ENCODE measurements at regions not wholly inside any gene's neighbourhood (a gene's known extent, or its start where the extent isn't known, plus 50 kb on each side); places are given as distances from the start of the nearest gene placed in this dataset.

DNA sequence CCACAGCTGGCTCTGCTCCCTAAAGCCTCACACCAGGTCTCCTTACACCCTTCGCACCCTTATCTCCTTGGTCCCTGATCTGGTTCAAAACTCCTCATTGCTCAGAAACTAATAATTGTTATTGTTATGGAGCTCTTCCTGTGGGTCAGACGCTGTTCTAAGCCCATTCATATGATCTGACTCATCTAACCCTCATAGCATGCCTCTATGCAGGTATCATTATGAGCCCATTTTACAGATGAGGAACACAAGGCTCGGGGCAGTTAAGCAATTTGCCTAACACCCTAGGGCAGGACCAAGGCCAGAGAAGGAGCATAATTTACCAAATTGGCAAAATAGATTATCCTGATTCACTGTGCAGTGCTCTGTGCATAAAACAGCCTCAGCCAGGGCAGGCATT, 51.8 kb upstream of the CCDC167 start:
- H3K79me2 ChIP-seq (ENCODE audit: low read length), result no peaks in the 10 kb centered on the region
- BruUV-seq (replicated peaks), result no TSS peak
- no peaks in the 10 kb centered on the region for H3K9me2 ChIP-seq (replicated peaks; ENCODE audit: low read length)
- H2AFZ ChIP-seq (ENCODE audit: low read length), result no peak overlapping the region
- intact Hi-C loops (cut with micrococcal nuclease), result no loop called here
- H3K36me3 ChIP-seq (ENCODE audit: low read depth, low read length), result no peaks in the 10 kb centered on the region
- ChIA-PET CTCF (no interaction called here), POLR2A (ENCODE audit: unreplicated experiment) (no interaction called here)
- H3K4me2 ChIP-seq (ENCODE audit: low read length), result no peak overlapping the region
- H3K27me3 ChIP-seq (ENCODE audit: low read length), result no peaks in the 10 kb centered on the region
- H3F3A ChIP-seq (ENCODE audit: low read length, unreplicated experiment), result no peaks in the 10 kb centered on the region
- TF ChIP-seq, protein P1, sequence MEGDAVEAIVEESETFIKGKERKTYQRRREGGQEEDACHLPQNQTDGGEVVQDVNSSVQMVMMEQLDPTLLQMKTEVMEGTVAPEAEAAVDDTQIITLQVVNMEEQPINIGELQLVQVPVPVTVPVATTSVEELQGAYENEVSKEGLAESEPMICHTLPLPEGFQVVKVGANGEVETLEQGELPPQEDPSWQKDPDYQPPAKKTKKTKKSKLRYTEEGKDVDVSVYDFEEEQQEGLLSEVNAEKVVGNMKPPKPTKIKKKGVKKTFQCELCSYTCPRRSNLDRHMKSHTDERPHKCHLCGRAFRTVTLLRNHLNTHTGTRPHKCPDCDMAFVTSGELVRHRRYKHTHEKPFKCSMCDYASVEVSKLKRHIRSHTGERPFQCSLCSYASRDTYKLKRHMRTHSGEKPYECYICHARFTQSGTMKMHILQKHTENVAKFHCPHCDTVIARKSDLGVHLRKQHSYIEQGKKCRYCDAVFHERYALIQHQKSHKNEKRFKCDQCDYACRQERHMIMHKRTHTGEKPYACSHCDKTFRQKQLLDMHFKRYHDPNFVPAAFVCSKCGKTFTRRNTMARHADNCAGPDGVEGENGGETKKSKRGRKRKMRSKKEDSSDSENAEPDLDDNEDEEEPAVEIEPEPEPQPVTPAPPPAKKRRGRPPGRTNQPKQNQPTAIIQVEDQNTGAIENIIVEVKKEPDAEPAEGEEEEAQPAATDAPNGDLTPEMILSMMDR (conservative IDR thresholded peaks at IDR 0.05; ENCODE audit: low read depth, low read length), result no peak
- TF ChIP-seq EZH2phosphoT487 (IDR thresholded peaks at IDR 0.05; ENCODE audit: borderline replicate concordance, low read length) (no peak), EZH2 (IDR thresholded peaks at IDR 0.05; ENCODE audit: low read length, unreplicated experiment) (no peak)
- no peaks in the 10 kb centered on the region for H4K20me1 ChIP-seq (ENCODE audit: low read length)
- H3K9ac ChIP-seq (ENCODE audit: low read length), result no peak overlapping the region
- no peak for ATAC-seq
- DNase-seq, result peak; percentile 25
- no peak overlapping the region for H3K4me3 ChIP-seq (ENCODE audit: low read length)
- H3K27ac ChIP-seq (ENCODE audit: low read length), result no peak overlapping the region
- peaks cover 53% of the 10 kb centered on the region for H3K4me1 ChIP-seq (ENCODE audit: insufficient read depth, low read length)
- no peaks in the 10 kb centered on the region for H3K9me3 ChIP-seq (ENCODE audit: low read length)

DNA sequence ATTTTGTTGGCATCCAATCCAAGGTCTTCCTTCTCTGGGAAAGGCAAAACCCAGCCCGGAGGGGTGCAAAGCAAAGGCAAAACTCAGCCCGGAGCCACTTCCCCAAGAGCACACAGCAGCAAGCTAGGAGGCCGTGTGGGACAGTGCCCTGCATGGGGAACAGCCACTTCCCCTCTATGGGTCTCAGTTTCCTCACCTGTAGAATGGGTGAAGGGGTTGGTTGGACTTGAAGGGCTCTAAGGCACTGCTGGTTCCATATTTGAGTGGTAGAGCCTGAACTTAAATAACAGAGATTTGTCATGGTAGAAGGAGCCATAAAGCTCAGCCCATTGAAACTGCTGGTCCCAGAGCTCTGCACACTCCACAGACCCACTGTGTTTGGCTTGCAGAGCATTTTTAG, 51.3 kb upstream of the CCDC167 start:
- Histone ChIP-seq H3K79me2 (ENCODE audit: low read length) (no peaks in the 10 kb centered on the region), H2AFZ (ENCODE audit: low read length) (no peak overlapping the region), H3K4me2 (ENCODE audit: low read length) (no peak overlapping the region), H3K9me3 (ENCODE audit: low read length) (no peaks in the 10 kb centered on the region), H4K20me1 (ENCODE audit: low read length) (no peaks in the 10 kb centered on the region), H3K9ac (ENCODE audit: low read length) (no peak overlapping the region), H3F3A (ENCODE audit: low read length, unreplicated experiment) (no peaks in the 10 kb centered on the region), H3K4me1 (ENCODE audit: insufficient read depth, low read length) (peaks cover 57% of the 10 kb centered on the region), H3K36me3 (ENCODE audit: low read depth, low read length) (no peaks in the 10 kb centered on the region), H3K9me2 (replicated peaks; ENCODE audit: low read length) (no peaks in the 10 kb centered on the region), H3K4me3 (ENCODE audit: low read length) (no peak overlapping the region), H3K27ac (ENCODE audit: low read length) (peak overlapping the region; percentile 22; the same call in 1 of the 2 replicates), H3K27me3 (ENCODE audit: low read length) (no peaks in the 10 kb centered on the region)
- no TSS peak for BruUV-seq (replicated peaks)
- CTCF ChIA-PET, result no interaction called here
- intact Hi-C loops (cut with micrococcal nuclease), result no loop called here
- TF ChIP-seq, protein P1 (conservative IDR thresholded peaks at IDR 0.05; ENCODE audit: low read depth, low read length), result no peak
- no peak for ATAC-seq
- POLR2A ChIA-PET (ENCODE audit: unreplicated experiment), result no interaction called here
- no peak for DNase-seq

DNA sequence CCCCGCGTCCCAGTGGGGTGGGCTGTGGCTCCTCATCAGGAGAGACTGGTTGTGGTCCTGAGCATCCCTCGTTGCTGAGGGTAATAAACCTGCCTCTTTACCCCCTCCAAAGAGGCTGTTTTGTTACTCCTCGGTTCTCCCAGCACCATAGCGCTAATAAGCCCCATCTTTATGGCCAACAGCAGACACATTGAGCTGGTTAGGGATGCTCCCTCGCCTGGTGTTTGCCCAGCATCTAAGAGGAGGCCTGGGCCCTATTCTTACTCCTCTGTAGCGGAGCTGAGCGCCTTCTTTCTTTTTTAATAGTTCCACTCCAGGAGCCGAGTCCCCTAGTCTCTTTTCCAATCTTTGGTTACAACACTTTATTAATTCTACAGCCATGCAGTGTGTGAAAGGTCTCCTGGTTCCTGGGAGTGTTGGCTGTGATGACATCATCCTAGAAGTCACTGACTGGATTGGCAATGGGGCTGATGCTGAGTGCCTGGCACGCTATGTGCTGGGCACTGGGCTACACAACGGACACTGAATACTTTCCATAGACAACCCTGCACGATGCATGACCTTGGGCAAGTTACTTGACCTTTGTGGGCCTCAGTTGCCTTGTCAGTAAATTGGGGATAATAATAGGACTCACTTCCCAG, 50.6 kb upstream of the CCDC167 start:
- H3K9me2 ChIP-seq (replicated peaks; ENCODE audit: low read length), result no peaks in the 10 kb centered on the region
- BruUV-seq (replicated peaks), result no TSS peak
- ATAC-seq, result no peak
- no peak overlapping the region for H3K4me3 ChIP-seq (ENCODE audit: low read length)
- no peaks in the 10 kb centered on the region for H3F3A ChIP-seq (ENCODE audit: low read length, unreplicated experiment)
- no peak overlapping the region; the same call in 1 of the 2 replicates for H3K4me2 ChIP-seq (ENCODE audit: low read length)
- H3K27ac ChIP-seq (ENCODE audit: low read length), result peak overlapping the region; percentile 22; the same call in 1 of the 2 replicates
- no peaks in the 10 kb centered on the region for H4K20me1 ChIP-seq (ENCODE audit: low read length)
- no peak overlapping the region for H2AFZ ChIP-seq (ENCODE audit: low read length)
- no peaks in the 10 kb centered on the region for H3K9me3 ChIP-seq (ENCODE audit: low read length)
- TF ChIP-seq EZH2phosphoT487 (IDR thresholded peaks at IDR 0.05; ENCODE audit: borderline replicate concordance, low read length) (no peak), EZH2 (IDR thresholded peaks at IDR 0.05; ENCODE audit: low read length, unreplicated experiment) (no peak)
- TF ChIP-seq, protein P1 (conservative IDR thresholded peaks at IDR 0.05; ENCODE audit: low read depth, low read length), result no peak
- POLR2A ChIA-PET (ENCODE audit: unreplicated experiment), result no interaction called here
- H3K4me1 ChIP-seq (ENCODE audit: insufficient read depth, low read length), result peaks cover 59% of the 10 kb centered on the region
- CTCF ChIA-PET, result no interaction called here
- H3K36me3 ChIP-seq (ENCODE audit: low read depth, low read length), result no peaks in the 10 kb centered on the region
- intact Hi-C loops (cut with micrococcal nuclease), result no loop called here
- H3K27me3 ChIP-seq (ENCODE audit: low read length), result no peaks in the 10 kb centered on the region
- no peaks in the 10 kb centered on the region for H3K79me2 ChIP-seq (ENCODE audit: low read length)
- no peak overlapping the region for H3K9ac ChIP-seq (ENCODE audit: low read length)
- DNase-seq, result peak; percentile 54
